Activated T-helper 17 cell treated with anti-CD3 and anti-CD28 coated beads, Interleukin-2, amount 50 U/mL, for 72 hours (primary cell): ENCODE measurements at regions not wholly inside any gene's neighbourhood (a gene's known extent, or its start where the extent isn't known, plus 50 kb on each side); places are given as distances from the start of the nearest gene placed in this dataset.
"Not testable (repeated sequence)": the region's sequence is repeated elsewhere in the genome, so short reads cannot be mapped to it uniquely, and the experiment has no call there.

Experiments used
- ATAC-seq: fragments of 150-1000 bp; cut with Tn5 transposase; replicated peaks from 2 replicates; pipeline ENCODE4 v1.10.0; 2021; ENCODE audit warnings: mild to moderate bottlenecking, moderate library complexity
- H3K27ac Mint-ChIP-seq: one replicate; pipeline ENCODE4 v1.8.0; 2022; ENCODE audit warnings: mixed read lengths
- H3K27me3 Mint-ChIP-seq: one replicate; pipeline ENCODE4 v1.8.0; 2022; ENCODE audit warnings: mixed read lengths
- H3K36me3 Mint-ChIP-seq: one replicate; pipeline ENCODE4 v1.8.0; 2022; ENCODE audit warnings: low read depth, mild to moderate bottlenecking, mixed read lengths
- H3K4me1 Mint-ChIP-seq: one replicate; pipeline ENCODE4 v1.8.0; 2022; ENCODE audit warnings: mixed read lengths
- H3K4me3 Mint-ChIP-seq: one replicate; pipeline ENCODE4 v1.8.0; 2022; ENCODE audit warnings: mild to moderate bottlenecking, mixed read lengths
- H3K9me3 Mint-ChIP-seq: one replicate; pipeline ENCODE4 v1.8.0; 2022; ENCODE audit warnings: mixed read lengths

GRCh38 chr1:199948587-199949280, 78.8 kb upstream of the NR5A2 start:
- Mint-ChIP-seq H3K27ac (no peak overlapping the region), H3K4me1 (no peaks in the 10 kb centered on the region), H3K9me3 (no peaks in the 10 kb centered on the region), H3K27me3 (peaks cover 33% of the 10 kb centered on the region), H3K36me3 (no peaks in the 10 kb centered on the region), H3K4me3 (no peak overlapping the region)
- peak; percentile 55 for ATAC-seq

GRCh38 chr1:199951005-199951404, 76.5 kb upstream of the NR5A2 start:
- not testable (repeated sequence) for H3K4me1 Mint-ChIP-seq, H3K9me3 Mint-ChIP-seq
- peaks cover 21% of the 10 kb centered on the region for H3K27me3 Mint-ChIP-seq

GRCh38 chr1:199953651-199954050, 73.9 kb upstream of the NR5A2 start:
- H3K4me1 Mint-ChIP-seq = no peaks in the 10 kb centered on the region
- peaks cover 10% of the 10 kb centered on the region for H3K27me3 Mint-ChIP-seq
- no peak overlapping the region for H3K4me3 Mint-ChIP-seq
- ATAC-seq = no peak
- no peaks in the 10 kb centered on the region for H3K9me3 Mint-ChIP-seq
- H3K36me3 Mint-ChIP-seq = no peaks in the 10 kb centered on the region
- H3K27ac Mint-ChIP-seq = no peak overlapping the region

More at GRCh38 chr1:199951005-199951404, 76.5 kb upstream of the NR5A2 start:
- H3K36me3 Mint-ChIP-seq, H3K27ac Mint-ChIP-seq, ATAC-seq, H3K4me3 Mint-ChIP-seq: not testable (repeated sequence)

- Mint-ChIP-seq H3K27me3 (peaks cover 10% of the 10 kb centered on the region), H3K36me3 (no peaks in the 10 kb centered on the region), H3K4me1 (no peaks in the 10 kb centered on the region), H3K4me3 (no peak overlapping the region), H3K27ac (no peak overlapping the region), H3K9me3 (no peaks in the 10 kb centered on the region)
- ATAC-seq = no peak
Observed at GRCh38 chr1:199954699-199955098, 72.8 kb upstream of the NR5A2 start.

GRCh38 chr1:199955235-199955634, 72.3 kb upstream of the NR5A2 start:
- H3K27ac Mint-ChIP-seq = no peak overlapping the region
- H3K36me3 Mint-ChIP-seq = no peaks in the 10 kb centered on the region
- ATAC-seq = no peak
- no peaks in the 10 kb centered on the region for H3K4me1 Mint-ChIP-seq
- peaks cover 10% of the 10 kb centered on the region for H3K27me3 Mint-ChIP-seq
- H3K4me3 Mint-ChIP-seq = no peak overlapping the region
- H3K9me3 Mint-ChIP-seq = no peaks in the 10 kb centered on the region

- Mint-ChIP-seq H3K27ac (no peak overlapping the region), H3K4me3 (no peak overlapping the region), H3K4me1 (no peaks in the 10 kb centered on the region), H3K27me3 (peaks cover 10% of the 10 kb centered on the region), H3K36me3 (no peaks in the 10 kb centered on the region), H3K9me3 (no peaks in the 10 kb centered on the region)
- ATAC-seq = no peak
Observed at GRCh38 chr1:199956005-199956404, 71.5 kb upstream of the NR5A2 start.

- no peaks in the 10 kb centered on the region for H3K4me1 Mint-ChIP-seq
- H3K9me3 Mint-ChIP-seq = no peaks in the 10 kb centered on the region
- no peak overlapping the region for H3K27ac Mint-ChIP-seq
- no peak for ATAC-seq
- no peaks in the 10 kb centered on the region for H3K36me3 Mint-ChIP-seq
- no peak overlapping the region for H3K4me3 Mint-ChIP-seq
- H3K27me3 Mint-ChIP-seq = peaks cover 3% of the 10 kb centered on the region
Observed at GRCh38 chr1:199959033-199959774, 68.3 kb upstream of the NR5A2 start.

GRCh38 chr1:199959775-199960110, 67.8 kb upstream of the NR5A2 start:
- Mint-ChIP-seq H3K27ac (no peak overlapping the region), H3K36me3 (no peaks in the 10 kb centered on the region), H3K4me1 (no peaks in the 10 kb centered on the region), H3K4me3 (no peak overlapping the region), H3K27me3 (peaks cover 3% of the 10 kb centered on the region), H3K9me3 (no peaks in the 10 kb centered on the region)
- ATAC-seq = no peak

- H3K36me3 Mint-ChIP-seq = no peaks in the 10 kb centered on the region
- no peak overlapping the region for H3K4me3 Mint-ChIP-seq
- H3K9me3 Mint-ChIP-seq = no peaks in the 10 kb centered on the region
- no peak for ATAC-seq
- peaks cover 9% of the 10 kb centered on the region for H3K27me3 Mint-ChIP-seq
- no peaks in the 10 kb centered on the region for H3K4me1 Mint-ChIP-seq
- no peak overlapping the region for H3K27ac Mint-ChIP-seq
Observed at GRCh38 chr1:199970125-199970524, 57.4 kb upstream of the NR5A2 start.

GRCh38 chr1:199976496-199977144, 50.9 kb upstream of the NR5A2 start:
- Mint-ChIP-seq H3K36me3 (no peaks in the 10 kb centered on the region), H3K9me3 (no peaks in the 10 kb centered on the region), H3K27ac (no peak overlapping the region), H3K27me3 (peaks cover 17% of the 10 kb centered on the region), H3K4me3 (no peak overlapping the region), H3K4me1 (no peaks in the 10 kb centered on the region)
- no peak for ATAC-seq
